WERI-Rb-1 (cell line): ENCODE measurements at regions not wholly inside any gene's neighbourhood (a gene's known extent, or its start where the extent isn't known, plus 50 kb on each side); places are given as distances from the start of the nearest gene placed in this dataset.

Source experiments
- DNase-seq: peaks from one replicate; pipeline ENCODE4 v3.0.0-alpha.2; 2020
- H3K27ac ChIP-seq: fragments of 250-450 bp; sonication (Bioruptor Pico); 2 replicates; pipeline ENCODE4 v1.5.1; 2020; ENCODE audit warnings: mild to moderate bottlenecking, moderate library complexity
- H3K27me3 ChIP-seq: fragments of 250-450 bp; sonication (Bioruptor Pico); 2 replicates; pipeline ENCODE4 v1.5.1; 2021; ENCODE audit warnings: mild to moderate bottlenecking, low read depth, moderate library complexity; ENCODE audit not compliant: insufficient read depth, severe bottlenecking
- H3K36me3 ChIP-seq: fragments of 250-450 bp; sonication (Bioruptor Pico); 2 replicates; pipeline ENCODE4 v1.5.1; 2020; ENCODE audit warnings: mild to moderate bottlenecking, moderate library complexity
- H3K4me3 ChIP-seq: 2 replicates; pipeline ENCODE4 v1.5.1; 2011; ENCODE audit warnings: low read depth, mild to moderate bottlenecking, control low read depth, low read length
- H3K9me3 ChIP-seq: fragments of 250-450 bp; sonication (Bioruptor Pico); 2 replicates; pipeline ENCODE4 v1.5.1; 2021; ENCODE audit warnings: mild to moderate bottlenecking, moderate library complexity; ENCODE audit not compliant: severe bottlenecking
- TF ChIP-seq, protein P1 (sequence below): IDR thresholded peaks from 2 replicates; pipeline ENCODE4 v1.5.1; 2011; ENCODE audit warnings: low read depth, mild to moderate bottlenecking, control low read depth, inconsistent platforms, low read length

DNA sequence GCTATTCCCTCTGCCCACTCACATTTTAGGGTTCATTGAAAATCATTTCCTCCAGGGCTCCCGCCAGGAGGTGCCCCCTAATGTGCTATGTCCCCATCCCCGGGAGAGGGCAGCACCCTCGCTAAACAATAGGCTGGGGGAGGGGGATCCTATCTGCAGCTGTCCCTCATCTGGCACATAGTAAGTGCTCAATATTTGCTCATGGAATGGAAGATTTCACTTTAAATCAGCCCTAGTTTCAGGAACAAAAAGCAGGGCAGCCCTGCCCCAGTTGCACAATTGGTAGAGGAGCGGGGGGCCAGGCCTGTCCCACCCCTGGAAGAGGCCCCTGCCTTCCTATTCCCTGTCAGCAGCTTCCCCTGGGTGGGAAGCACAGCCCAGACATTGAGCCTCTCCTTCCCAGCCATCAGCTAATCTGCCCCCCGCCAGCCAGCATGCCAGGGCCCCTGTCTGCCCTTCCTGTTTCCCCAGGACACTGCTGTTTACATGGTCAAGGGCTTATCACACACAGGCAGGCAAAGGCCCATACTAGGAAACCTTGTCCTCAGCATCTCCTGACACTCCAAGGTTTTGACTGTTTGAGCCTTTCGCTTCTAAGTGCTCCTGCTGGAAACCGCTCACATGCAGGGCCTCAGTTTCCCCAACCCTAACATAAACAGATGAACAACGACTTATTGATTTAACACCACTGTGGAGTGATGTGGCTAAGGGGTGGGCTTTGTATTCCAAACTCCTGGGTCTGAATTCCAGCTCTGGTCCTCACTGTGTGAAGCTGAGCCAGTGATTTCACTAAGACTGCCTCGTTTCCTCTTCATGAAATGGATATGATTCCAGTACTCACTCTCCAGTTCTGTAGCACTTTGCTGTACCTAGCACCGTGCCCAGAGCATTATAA is 130.7 kb upstream of the ZMIZ1 start:
- TF ChIP-seq, protein P1, sequence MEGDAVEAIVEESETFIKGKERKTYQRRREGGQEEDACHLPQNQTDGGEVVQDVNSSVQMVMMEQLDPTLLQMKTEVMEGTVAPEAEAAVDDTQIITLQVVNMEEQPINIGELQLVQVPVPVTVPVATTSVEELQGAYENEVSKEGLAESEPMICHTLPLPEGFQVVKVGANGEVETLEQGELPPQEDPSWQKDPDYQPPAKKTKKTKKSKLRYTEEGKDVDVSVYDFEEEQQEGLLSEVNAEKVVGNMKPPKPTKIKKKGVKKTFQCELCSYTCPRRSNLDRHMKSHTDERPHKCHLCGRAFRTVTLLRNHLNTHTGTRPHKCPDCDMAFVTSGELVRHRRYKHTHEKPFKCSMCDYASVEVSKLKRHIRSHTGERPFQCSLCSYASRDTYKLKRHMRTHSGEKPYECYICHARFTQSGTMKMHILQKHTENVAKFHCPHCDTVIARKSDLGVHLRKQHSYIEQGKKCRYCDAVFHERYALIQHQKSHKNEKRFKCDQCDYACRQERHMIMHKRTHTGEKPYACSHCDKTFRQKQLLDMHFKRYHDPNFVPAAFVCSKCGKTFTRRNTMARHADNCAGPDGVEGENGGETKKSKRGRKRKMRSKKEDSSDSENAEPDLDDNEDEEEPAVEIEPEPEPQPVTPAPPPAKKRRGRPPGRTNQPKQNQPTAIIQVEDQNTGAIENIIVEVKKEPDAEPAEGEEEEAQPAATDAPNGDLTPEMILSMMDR = no peak

DNA sequence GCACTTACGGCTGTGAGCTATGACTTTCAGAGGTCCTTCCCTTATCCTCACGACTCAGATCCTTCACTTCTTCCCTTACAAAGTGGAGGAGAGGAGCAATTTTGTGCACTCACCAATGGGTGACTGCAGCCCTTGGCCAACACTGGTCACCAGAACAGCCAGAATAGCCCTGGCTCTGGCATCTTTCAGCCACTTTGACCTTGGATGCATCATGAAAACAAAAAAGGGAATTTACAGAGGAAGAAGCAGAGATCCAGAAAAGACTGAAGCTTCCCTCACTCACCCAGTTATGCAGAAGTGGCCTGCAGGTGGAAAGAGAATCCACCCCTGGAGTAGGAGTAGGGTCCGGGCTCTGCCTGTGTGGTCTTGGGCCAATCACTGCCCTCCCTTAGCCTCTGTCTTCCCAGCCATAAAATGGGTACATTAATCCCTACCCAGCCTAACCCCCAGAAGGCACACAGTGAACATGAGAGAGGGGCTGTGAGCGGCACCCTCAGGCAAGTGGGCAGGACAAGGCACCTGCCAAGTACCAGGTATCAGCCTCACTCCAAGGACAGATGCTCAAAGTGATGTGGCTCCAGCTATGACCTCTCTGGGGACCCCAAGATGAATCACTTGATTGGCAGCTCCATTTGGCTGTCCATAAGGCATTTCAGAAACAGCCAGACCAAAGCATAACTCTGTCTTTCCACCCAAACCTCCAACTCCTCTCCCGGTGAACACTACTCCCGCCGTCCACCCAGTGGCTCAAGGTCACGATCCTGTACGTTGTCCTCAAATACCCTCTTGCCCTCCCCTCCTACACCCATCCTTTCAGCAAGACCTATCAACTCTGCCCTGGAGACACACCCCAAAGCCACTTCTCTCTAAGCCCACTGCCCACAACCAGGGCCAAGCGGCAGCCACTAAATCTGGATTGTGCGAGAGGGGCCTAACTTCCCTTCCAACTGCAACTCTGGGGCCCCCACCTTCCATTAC is 129.8 kb upstream of the ZMIZ1 start:
- DNase-seq = no peak
- H3K36me3 ChIP-seq = no peaks in the 10 kb centered on the region
- H3K27ac ChIP-seq = no peak overlapping the region
- no peaks in the 10 kb centered on the region for H3K27me3 ChIP-seq
- TF ChIP-seq, protein P1 = no peak
- H3K9me3 ChIP-seq = peaks cover 11% of the 10 kb centered on the region
- no peak overlapping the region for H3K4me3 ChIP-seq

More for the DNA sequence above, 130.7 kb upstream of the ZMIZ1 start:
- no peaks in the 10 kb centered on the region for H3K27me3 ChIP-seq
- DNase-seq = no peak
- peaks cover 7% of the 10 kb centered on the region for H3K9me3 ChIP-seq
- no peaks in the 10 kb centered on the region for H3K36me3 ChIP-seq
- no peak overlapping the region for H3K4me3 ChIP-seq
- H3K27ac ChIP-seq = no peak overlapping the region

DNA sequence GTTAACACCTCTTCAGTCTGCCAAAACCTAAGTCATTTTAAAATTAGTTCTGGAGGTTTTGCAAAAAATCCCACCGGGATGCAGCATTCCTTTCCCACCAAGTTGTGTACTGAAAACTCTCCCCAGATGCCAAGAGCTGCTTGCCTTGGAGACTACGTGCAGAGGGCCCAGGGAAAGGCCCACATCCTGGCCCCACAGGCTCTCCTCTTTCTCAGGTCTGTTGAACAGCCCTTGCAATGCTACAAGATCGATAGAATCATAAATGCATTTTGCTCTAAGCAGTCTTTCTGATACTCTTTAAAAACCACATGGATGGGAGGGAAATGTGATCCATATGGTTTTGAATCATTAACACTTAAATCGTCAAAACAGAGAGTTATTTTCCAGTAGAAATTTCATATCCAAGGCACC is 126.7 kb upstream of the ZMIZ1 start:
- H3K9me3 ChIP-seq = peaks cover 11% of the 10 kb centered on the region
- TF ChIP-seq, protein P1 = no peak
- H3K36me3 ChIP-seq = no peaks in the 10 kb centered on the region
- no peak overlapping the region for H3K27ac ChIP-seq
- H3K4me3 ChIP-seq = no peak overlapping the region
- H3K27me3 ChIP-seq = no peaks in the 10 kb centered on the region
- no peak for DNase-seq

DNA sequence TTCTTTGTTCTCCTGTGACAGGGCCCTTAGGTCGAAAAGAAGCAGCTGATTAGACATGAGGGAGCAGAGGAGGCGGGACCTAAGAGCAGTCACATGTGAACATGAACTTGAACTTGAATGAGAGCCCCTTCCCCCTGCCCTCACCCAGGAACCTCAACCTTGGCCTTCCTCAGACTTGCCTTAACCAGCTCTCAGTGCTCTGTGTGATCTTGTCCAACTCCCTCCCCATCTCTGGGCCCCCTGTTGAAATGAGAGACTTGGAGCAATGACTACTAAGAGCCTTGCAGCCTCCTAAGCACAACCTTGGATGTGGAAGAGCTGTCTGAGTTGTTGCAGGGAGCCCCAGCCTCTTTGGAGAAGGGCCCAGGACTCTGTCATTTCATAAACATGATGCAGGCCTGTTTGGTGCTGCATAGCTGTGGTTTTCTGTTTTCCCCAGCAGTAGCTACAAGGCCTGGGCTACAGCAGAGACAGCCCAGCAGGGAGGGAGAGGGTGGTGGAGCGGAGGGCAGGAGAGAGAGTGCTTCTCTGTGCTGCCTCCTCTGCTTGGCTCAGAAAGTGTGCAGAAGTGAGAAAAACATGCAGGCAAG is 123.9 kb upstream of the ZMIZ1 start:
- no peaks in the 10 kb centered on the region for H3K36me3 ChIP-seq
- no peak for DNase-seq
- TF ChIP-seq, protein P1 = no peak
- no peaks in the 10 kb centered on the region for H3K27me3 ChIP-seq
- H3K27ac ChIP-seq = no peak overlapping the region
- peaks cover 11% of the 10 kb centered on the region for H3K9me3 ChIP-seq
- no peak overlapping the region for H3K4me3 ChIP-seq

DNA sequence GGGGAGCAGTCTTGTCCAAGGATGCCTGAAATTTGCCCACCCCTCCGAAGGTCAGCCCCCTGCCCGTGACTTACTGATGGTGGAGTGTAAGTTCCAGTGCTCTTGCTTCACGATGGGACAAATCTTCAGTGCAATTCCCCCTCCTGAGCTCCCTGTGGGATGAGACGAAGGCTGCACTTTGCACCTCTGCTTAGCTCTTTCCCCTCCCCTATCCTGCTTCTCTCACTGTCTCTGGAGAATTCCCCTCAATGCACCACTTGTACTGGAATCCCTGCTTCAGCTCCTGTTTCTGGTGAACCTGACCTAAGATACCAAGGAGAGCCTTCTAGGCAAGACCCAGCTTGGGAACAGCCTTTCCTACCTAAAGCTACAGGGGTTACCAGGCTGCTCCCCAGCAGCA is 122.9 kb upstream of the ZMIZ1 start:
- Histone ChIP-seq H3K27me3 (no peaks in the 10 kb centered on the region), H3K4me3 (no peak overlapping the region), H3K36me3 (no peaks in the 10 kb centered on the region), H3K9me3 (peaks cover 11% of the 10 kb centered on the region), H3K27ac (no peak overlapping the region)
- TF ChIP-seq, protein P1 = no peak
- no peak for DNase-seq
